D341Med (cell line): ENCODE measurements at regions not wholly inside any gene's neighbourhood (a gene's known extent, or its start where the extent isn't known, plus 50 kb on each side); places are given as distances from the start of the nearest gene placed in this dataset.
"Not testable (repeated sequence)": the region's sequence is repeated elsewhere in the genome, so short reads cannot be mapped to it uniquely, and the experiment has no call there.

Experiments used
- DNase-seq: peaks from one replicate; pipeline ENCODE4 v3.0.0; 2012; ENCODE audit warnings: low spot score

- no peak for DNase-seq
Observed at GRCh38 chr5:7094626-7095025, 301.3 kb upstream of the ADCY2 start.

- no peak for DNase-seq
Observed at GRCh38 chr5:7096294-7096693, 299.6 kb upstream of the ADCY2 start.

GRCh38 chr5:7105358-7105757 is 290.6 kb upstream of the ADCY2 start:
- no peak for DNase-seq

GRCh38 chr5:7117961-7118360 is 278.0 kb upstream of the ADCY2 start:
- DNase-seq, result no peak

- DNase-seq, result no peak
Observed at GRCh38 chr5:7131680-7132079, 264.3 kb upstream of the ADCY2 start.

GRCh38 chr5:7146886-7147285 is 249.1 kb upstream of the ADCY2 start:
- no peak for DNase-seq

- no peak for DNase-seq
Observed at GRCh38 chr5:7157083-7157482, 238.9 kb upstream of the ADCY2 start.

- DNase-seq, result no peak
Observed at GRCh38 chr5:7169240-7169878, 226.6 kb upstream of the ADCY2 start.

- not testable (repeated sequence) for DNase-seq
Observed at GRCh38 chr5:7170785-7171184, 225.2 kb upstream of the ADCY2 start.

GRCh38 chr5:7179364-7179763 is 216.6 kb upstream of the ADCY2 start:
- no peak for DNase-seq

GRCh38 chr5:7181841-7182240 is 214.1 kb upstream of the ADCY2 start:
- DNase-seq, result no peak

GRCh38 chr5:7185742-7186141 is 210.2 kb upstream of the ADCY2 start:
- DNase-seq, result no peak

GRCh38 chr5:7186818-7187217 is 209.1 kb upstream of the ADCY2 start:
- no peak for DNase-seq

GRCh38 chr5:7190712-7191250 is 205.2 kb upstream of the ADCY2 start:
- DNase-seq, result no peak

GRCh38 chr5:7192016-7192415 is 203.9 kb upstream of the ADCY2 start:
- no peak for DNase-seq

- no peak for DNase-seq
Observed at GRCh38 chr5:7202846-7203245, 193.1 kb upstream of the ADCY2 start.

GRCh38 chr5:7207979-7208378 is 188.0 kb upstream of the ADCY2 start:
- no peak for DNase-seq

- no peak for DNase-seq
Observed at GRCh38 chr5:7208938-7209337, 187.0 kb upstream of the ADCY2 start.

- DNase-seq, result no peak
Observed at GRCh38 chr5:7209658-7210057, 186.3 kb upstream of the ADCY2 start.

- no peak for DNase-seq
Observed at GRCh38 chr5:7210549-7210948, 185.4 kb upstream of the ADCY2 start.

- no peak for DNase-seq
Observed at GRCh38 chr5:7213525-7213924, 182.4 kb upstream of the ADCY2 start.

- no peak for DNase-seq
Observed at GRCh38 chr5:7214906-7215416, 181.0 kb upstream of the ADCY2 start.

GRCh38 chr5:7218141-7218540 is 177.8 kb upstream of the ADCY2 start:
- no peak for DNase-seq

- no peak for DNase-seq
Observed at GRCh38 chr5:7220156-7220555, 175.8 kb upstream of the ADCY2 start.
